H1 (cell line): ENCODE measurements at regions not wholly inside any gene's neighbourhood (a gene's known extent, or its start where the extent isn't known, plus 50 kb on each side); places are given as distances from the start of the nearest gene placed in this dataset.
A peak's percentile ranks its signal among the peaks of the same experiment; 100 is the strongest.

Source experiments
- CTCF ChIA-PET: fragments of 300-600 bp; sonication (Branson Sonifier 250); formaldehyde crosslinking; loops from one replicate; lab custom pipeline; 2021; ENCODE audit not compliant: partially characterized antibody; lab: Charles Lee
- POLR2A ChIA-PET: fragments of 300-600 bp; sonication (Branson Sonifier 250); formaldehyde crosslinking; loops from one replicate; lab custom pipeline; 2021; ENCODE audit warnings: inconsistent platforms; ENCODE audit not compliant: partially characterized antibody; lab: Charles Lee
- DNase-seq, 2 experiments: peaks; one replicate each; pipeline versions ENCODE4 v3.0.0 to v3.0.0-alpha.2; 2010 to 2022; ENCODE audit warnings: low spot score in 2 of 2, low read depth in 1 of 2, mixed read lengths in 1 of 2
- FAIRE-seq: peaks from 2 replicates; lab custom pipeline; 2011; peaks lifted over from hg19 to GRCh38; lab: Jason Lieb, UNC
- H2AFZ ChIP-seq: 2 replicates; pipeline ENCODE4 v1.8.1; 2012; ENCODE audit warnings: low read length, inconsistent platforms
- H2AK5ac ChIP-seq: 2 replicates; pipeline ENCODE4 v1.6.1; 2013; ENCODE audit warnings: low read depth, low read length
- H2BK120ac ChIP-seq: replicated peaks from 2 replicates; pipeline ENCODE3; 2013; ENCODE audit warnings: low read depth, low read length, inconsistent platforms
- H2BK12ac ChIP-seq: 2 replicates; pipeline ENCODE4 v1.6.1; 2013; ENCODE audit warnings: low read depth, low read length
- H2BK15ac ChIP-seq: 2 replicates; pipeline ENCODE4 v1.6.1; 2013; ENCODE audit warnings: low read length
- H2BK20ac ChIP-seq: 2 replicates; pipeline ENCODE4 v1.6.1; 2013; ENCODE audit warnings: low read length
- H2BK5ac ChIP-seq: 2 replicates; pipeline ENCODE4 v1.6.1; 2013; ENCODE audit warnings: low read depth, low read length
- H3K14ac ChIP-seq: 2 replicates; pipeline ENCODE4 v1.6.1; 2013; ENCODE audit warnings: inconsistent platforms; ENCODE audit not compliant: insufficient read length
- H3K18ac ChIP-seq: 2 replicates; pipeline ENCODE4 v1.6.1; 2013; ENCODE audit warnings: low read length; ENCODE audit errors: extremely low read depth
- H3K23ac ChIP-seq: 2 replicates; pipeline ENCODE4 v1.6.1; 2013; ENCODE audit warnings: inconsistent platforms; ENCODE audit not compliant: insufficient read length
- H3K23me2 ChIP-seq: 2 replicates; pipeline ENCODE4 v1.6.1; 2013; ENCODE audit warnings: low read depth, low read length
- H3K27ac ChIP-seq: 2 replicates; pipeline ENCODE4 v1.6.1; 2011; ENCODE audit warnings: low read depth, low read length, inconsistent platforms
- H3K27me3 ChIP-seq, 4 experiments: replicated peaks in 1 of 4; 1 replicate in 1 of 4; 2 replicates in 3 of 4; pipeline versions ENCODE4 v1.6.1 to v1.8.1; 2011 to 2013; ENCODE audit warnings: low read length in 3 of 4, mild to moderate bottlenecking in 3 of 4, inconsistent platforms in 2 of 4, mixed read lengths in 2 of 4, moderate library complexity in 1 of 4; ENCODE audit not compliant: control insufficient read depth in 3 of 4, insufficient read depth in 3 of 4; ENCODE audit errors: extremely low read depth in 1 of 4
- H3K36me3 ChIP-seq, 4 experiments: 2 replicates each; pipeline versions ENCODE4 v1.6.1 to v1.8.1; 2011 to 2013; ENCODE audit warnings: mild to moderate bottlenecking in 4 of 4, low read length in 3 of 4, moderate library complexity in 2 of 4, control low read depth in 1 of 4, inconsistent platforms in 1 of 4; ENCODE audit not compliant: insufficient read depth in 4 of 4, control insufficient read depth in 2 of 4
- H3K4ac ChIP-seq: replicated peaks from 2 replicates; pipeline ENCODE3; 2013; ENCODE audit warnings: low read length, low read depth, mixed read lengths, inconsistent platforms; ENCODE audit not compliant: insufficient read length
- H3K4me1 ChIP-seq, 4 experiments: replicated peaks in 1 of 4; 1 replicate in 1 of 4; 2 replicates in 3 of 4; pipeline versions ENCODE4 v1.6.1 to v1.8.1; 2011 to 2013; ENCODE audit warnings: low read length in 3 of 4, inconsistent platforms in 2 of 4, mixed read lengths in 1 of 4; ENCODE audit not compliant: insufficient read depth in 4 of 4, control insufficient read depth in 3 of 4
- H3K4me2 ChIP-seq, 2 experiments: 2 replicates each; pipeline versions ENCODE4 v1.6.1 to v1.8.1; 2011 to 2013; ENCODE audit warnings: low read depth in 2 of 2, low read length in 2 of 2, control low read depth in 1 of 2, inconsistent platforms in 1 of 2, mild to moderate bottlenecking in 1 of 2; ENCODE audit not compliant: insufficient read depth in 1 of 2
- H3K4me3 ChIP-seq, 4 experiments: fragments of 200-600, 300-600 bp in 1 of 4; sonication (generic), shearing (Covaris generic), sonication (Bioruptor Twin) in 1 of 4; 2 replicates each; pipeline versions ENCODE4 v1.5.1 to v1.8.1; 2011 to 2016; ENCODE audit warnings: low read length in 4 of 4, low read depth in 3 of 4, control low read depth in 2 of 4, inconsistent platforms in 2 of 4, mild to moderate bottlenecking in 2 of 4, mixed read lengths in 1 of 4, moderate library complexity in 1 of 4; ENCODE audit not compliant: insufficient read depth in 2 of 4; ENCODE audit errors: extremely low read depth in 1 of 4
- H3K56ac ChIP-seq: replicated peaks from 2 replicates; pipeline ENCODE3; 2013; ENCODE audit warnings: low read depth, mild to moderate bottlenecking, mixed read lengths, low read length, inconsistent platforms; ENCODE audit not compliant: insufficient read length
- H3K79me1 ChIP-seq: 2 replicates; pipeline ENCODE4 v1.6.1; 2013; ENCODE audit warnings: low read depth, low read length, control low read depth
- H3K79me2 ChIP-seq, 2 experiments: 2 replicates each; pipeline versions ENCODE4 v1.6.1 to v1.8.1; 2012 to 2013; ENCODE audit warnings: low read length in 2 of 2, mild to moderate bottlenecking in 2 of 2, inconsistent platforms in 1 of 2; ENCODE audit not compliant: insufficient read depth in 2 of 2, control insufficient read depth in 1 of 2
- H3K9ac ChIP-seq, 4 experiments: replicated peaks in 1 of 4; 1 replicate in 1 of 4; 2 replicates in 3 of 4; pipeline versions ENCODE4 v1.6.1 to v1.8.1; 2011 to 2013; ENCODE audit warnings: low read depth in 3 of 4, low read length in 3 of 4, control low read depth in 2 of 4, mild to moderate bottlenecking in 2 of 4, moderate library complexity in 2 of 4, inconsistent platforms in 1 of 4; ENCODE audit errors: extremely low read depth in 1 of 4
- H3K9me3 ChIP-seq, 2 experiments: 2 replicates each; pipeline versions ENCODE4 v1.6.1 to v1.8.1; 2012 to 2013; ENCODE audit warnings: mild to moderate bottlenecking in 2 of 2, moderate library complexity in 2 of 2, control low read depth in 1 of 2, inconsistent platforms in 1 of 2, low read depth in 1 of 2, low read length in 1 of 2, mixed read lengths in 1 of 2; ENCODE audit not compliant: insufficient read depth in 2 of 2
- H4K20me1 ChIP-seq, 2 experiments: replicated peaks in 1 of 2; 2 replicates each; pipeline versions ENCODE3 to v1.8.1; 2011 to 2013; ENCODE audit warnings: inconsistent platforms in 2 of 2, low read length in 2 of 2, mild to moderate bottlenecking in 1 of 2; ENCODE audit not compliant: insufficient read depth in 2 of 2, control insufficient read depth in 1 of 2
- H4K5ac ChIP-seq: 2 replicates; pipeline ENCODE4 v1.6.1; 2013; ENCODE audit warnings: low read length, low read depth, mixed read lengths, inconsistent platforms; ENCODE audit not compliant: insufficient read length
- H4K8ac ChIP-seq: 2 replicates; pipeline ENCODE4 v1.8.0; 2013; ENCODE audit warnings: mild to moderate bottlenecking, moderate library complexity, low read length, inconsistent platforms; ENCODE audit not compliant: insufficient read depth; ENCODE audit errors: extremely low read depth
- H4K91ac ChIP-seq: replicated peaks from 2 replicates; pipeline ENCODE3; 2013; ENCODE audit warnings: low read length, mixed read lengths, inconsistent platforms; ENCODE audit not compliant: insufficient read length
- BACH1 ChIP-seq: IDR thresholded peaks from 2 replicates; pipeline ENCODE4 v1.6.1; 2012; ENCODE audit warnings: low read length, improper control_type of control experiment
- CHD1 ChIP-seq: IDR thresholded peaks from 2 replicates; pipeline ENCODE4 v1.6.1; 2012; ENCODE audit warnings: low read depth, low read length, improper control_type of control experiment
- CREB1 ChIP-seq: IDR thresholded peaks from 2 replicates; pipeline ENCODE4 v1.6.1; 2012; ENCODE audit warnings: inconsistent platforms
- KDM1A ChIP-seq: fragments of 200-600, 300-600 bp; sonication (generic); IDR thresholded peaks from 2 replicates; pipeline ENCODE4 v1.7.1; 2016; ENCODE audit warnings: mild to moderate bottlenecking, low read length, borderline replicate concordance
- KDM5A ChIP-seq: fragments of 200-600 bp; IDR thresholded peaks from 2 replicates; pipeline ENCODE4 v1.7.1; 2012; ENCODE audit warnings: mild to moderate bottlenecking, low read length, inconsistent platforms, mixed read lengths
- PHF8 ChIP-seq: fragments of 200-600 bp; sonication (generic); conservative IDR thresholded peaks from 2 replicates; pipeline ENCODE4 v1.7.1; 2012; ENCODE audit warnings: low read depth, mild to moderate bottlenecking, inconsistent platforms, low read length, moderate library complexity
- SIN3A ChIP-seq, 2 experiments: IDR thresholded peaks in 1 of 2; conservative IDR thresholded peaks in 1 of 2; 2 replicates each; pipeline ENCODE4 v1.6.1; 2011 to 2012; ENCODE audit warnings: low read length in 2 of 2, improper control_type of control experiment in 1 of 2, low read depth in 1 of 2, mild to moderate bottlenecking in 1 of 2
- SP2 ChIP-seq: IDR thresholded peaks from 2 replicates; pipeline ENCODE4 v1.6.1; 2012; ENCODE audit warnings: mild to moderate bottlenecking, low read length, inconsistent platforms
- USF2 ChIP-seq: IDR thresholded peaks from 2 replicates; pipeline ENCODE4 v1.6.1; 2011; ENCODE audit warnings: low read length, improper control_type of control experiment
- ZNF274 ChIP-seq: IDR thresholded peaks from 2 replicates; pipeline ENCODE4 v1.7.0; 2012; ENCODE audit warnings: low read length, borderline replicate concordance; ENCODE audit errors: extremely low read depth
- WGBS, 2 experiments: shearing (Covaris generic) in 1 of 2; methylation state at CpG; one replicate each; pipeline versions ENCODE4 v1.1.6 to v1.1.7; 2013 to 2015; ENCODE audit warnings: low lambda C conversion rate in 2 of 2, mixed read lengths in 2 of 2, inconsistent platforms in 1 of 2, low coverage in 1 of 2, missing lambda C conversion rate in 1 of 2; ENCODE audit not compliant: insufficient replicate concordance in 2 of 2, insufficient coverage in 1 of 2, insufficient read length in 1 of 2; ENCODE audit errors: extremely low coverage in 1 of 2, missing lambda C conversion rate in 1 of 2; 5-methylcytosine and 5-hydroxymethylcytosine counted together

GRCh38 chr2:7452110-7452876 is 535.1 kb downstream of the RNF144A start:
- Histone ChIP-seq H2BK5ac (no peak overlapping the region), H2AK5ac (no peak overlapping the region; the same call in 1 of the 2 replicates), H2BK120ac (no peak overlapping the region), H4K5ac (no peak overlapping the region), H3K4me1 (peaks cover 2 to 10% (median 7%) of the 10 kb centered on the region in 4 experiments; a peak in 6 of 7 replicates), H3K9me3 (no peaks in the 10 kb centered on the region), H3K18ac (no peak overlapping the region), H3K4me3 (no peak overlapping the region), H3K27me3 (no peaks in the 10 kb centered on the region), H3K36me3 (no peaks in the 10 kb centered on the region), H3K23me2 (no peaks in the 10 kb centered on the region), H4K91ac (no peak overlapping the region), H2BK12ac (peak overlapping the region; percentile 64; the same call in 1 of the 2 replicates), H4K8ac (no peak overlapping the region), H2AFZ (no peak overlapping the region), H2BK20ac (peak overlapping the region; percentile 9; the same call in 1 of the 2 replicates), H2BK15ac (no peak overlapping the region), H4K20me1 (no peaks in the 10 kb centered on the region), H3K4me2 (no peak overlapping the region), H3K79me1 (no peaks in the 10 kb centered on the region), H3K14ac (no peak overlapping the region), H3K23ac (no peak overlapping the region), H3K56ac (no peak overlapping the region), H3K27ac (no peak overlapping the region), H3K4ac (no peak overlapping the region), H3K9ac (no peak overlapping the region), H3K79me2 (no peaks in the 10 kb centered on the region)
- ChIA-PET POLR2A (no interaction called here), CTCF (interaction anchor here (1.0 kb wide), 1 partner anchor 25 kb away, joined by 3 read pairs; no protein-coding TSS in a partner anchor)
- no peak for FAIRE-seq
- DNase-seq: no peak
- TF ChIP-seq CHD1 (no peak), PHF8 (no peak), USF2 (no peak), ZNF274 (no peak), KDM5A (no peak), KDM1A (no peak), SIN3A (conservative IDR thresholded peaks at IDR 0.05 in 1 of 2, IDR thresholded peaks at IDR 0.05 in 1 of 2; ENCODE audit: low read depth in 1 of 2, low read length in 2 of 2) (no peak), SP2 (no peak), BACH1 (no peak), CREB1 (no peak)
- 88% methylated on average over 12 of the region's 12 CpGs; no CpG with 5 or more reads in 1 of the 2 experiments for WGBS, 2 experiments
